BJ (cell line): ENCODE measurements at regions not wholly inside any gene's neighbourhood (a gene's known extent, or its start where the extent isn't known, plus 50 kb on each side); places are given as distances from the start of the nearest gene placed in this dataset.

Experiments
- CTCF ChIA-PET: fragments of 350-600 bp; formaldehyde crosslinking; extraction: SDS; loops from one replicate; lab custom pipeline; 2021; ENCODE audit warnings: antibody characterized with exemption, inconsistent platforms; lab: Yijun Ruan, JAX
- POLR2A ChIA-PET: fragments of 300-600 bp; sonication (Branson Sonifier 250); formaldehyde crosslinking; extraction: SDS; loops from one replicate; lab custom pipeline; 2021; ENCODE audit warnings: antibody characterized with exemption; lab: Charles Lee
- DNase-seq: peaks from one replicate; pipeline ENCODE4 v3.0.0-alpha.2; 2011; ENCODE audit warnings: low read depth
- H3K27me3 ChIP-seq: 2 replicates; pipeline ENCODE4 v1.6.0; 2011; ENCODE audit warnings: low read length; ENCODE audit not compliant: control insufficient read depth, insufficient read depth
- H3K36me3 ChIP-seq: 2 replicates; pipeline ENCODE4 v1.5.1; 2011; ENCODE audit warnings: low read length; ENCODE audit not compliant: control insufficient read depth, insufficient read depth
- H3K4me3 ChIP-seq: 2 replicates; pipeline ENCODE4 v1.5.1; 2011; ENCODE audit warnings: low read depth, mild to moderate bottlenecking, control low read depth, low read length
- TF ChIP-seq, protein P1 (sequence below): IDR thresholded peaks from 2 replicates; pipeline ENCODE4 v1.5.1; 2011; ENCODE audit warnings: low read depth, mild to moderate bottlenecking, control low read depth, inconsistent platforms, low read length, moderate library complexity; ENCODE audit not compliant: insufficient read depth

DNA sequence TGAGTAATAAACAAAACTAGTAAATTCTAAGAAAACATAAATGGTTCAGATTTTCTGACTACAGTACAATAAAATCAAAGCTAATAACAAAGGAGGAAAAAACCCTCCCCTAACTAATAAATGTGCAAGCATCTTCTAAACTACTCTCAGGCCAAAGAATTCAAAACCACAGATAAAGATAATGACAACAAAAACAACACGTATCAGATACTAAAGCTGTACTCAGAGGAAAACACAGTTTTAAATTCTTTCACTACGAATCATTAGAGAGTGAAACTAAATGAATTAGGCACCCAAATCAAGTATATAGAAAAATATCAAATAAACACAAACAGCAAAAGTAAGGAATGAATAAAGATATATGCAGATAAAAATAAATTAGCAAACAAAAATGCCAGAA, 200.9 kb downstream of the TEX36 start:
- DNase-seq = no peak
- peaks cover 1% of the 10 kb centered on the region; the same call in 1 of the 2 replicates for H3K27me3 ChIP-seq
- POLR2A ChIA-PET = no interaction called here
- TF ChIP-seq, protein P1, sequence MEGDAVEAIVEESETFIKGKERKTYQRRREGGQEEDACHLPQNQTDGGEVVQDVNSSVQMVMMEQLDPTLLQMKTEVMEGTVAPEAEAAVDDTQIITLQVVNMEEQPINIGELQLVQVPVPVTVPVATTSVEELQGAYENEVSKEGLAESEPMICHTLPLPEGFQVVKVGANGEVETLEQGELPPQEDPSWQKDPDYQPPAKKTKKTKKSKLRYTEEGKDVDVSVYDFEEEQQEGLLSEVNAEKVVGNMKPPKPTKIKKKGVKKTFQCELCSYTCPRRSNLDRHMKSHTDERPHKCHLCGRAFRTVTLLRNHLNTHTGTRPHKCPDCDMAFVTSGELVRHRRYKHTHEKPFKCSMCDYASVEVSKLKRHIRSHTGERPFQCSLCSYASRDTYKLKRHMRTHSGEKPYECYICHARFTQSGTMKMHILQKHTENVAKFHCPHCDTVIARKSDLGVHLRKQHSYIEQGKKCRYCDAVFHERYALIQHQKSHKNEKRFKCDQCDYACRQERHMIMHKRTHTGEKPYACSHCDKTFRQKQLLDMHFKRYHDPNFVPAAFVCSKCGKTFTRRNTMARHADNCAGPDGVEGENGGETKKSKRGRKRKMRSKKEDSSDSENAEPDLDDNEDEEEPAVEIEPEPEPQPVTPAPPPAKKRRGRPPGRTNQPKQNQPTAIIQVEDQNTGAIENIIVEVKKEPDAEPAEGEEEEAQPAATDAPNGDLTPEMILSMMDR = no peak
- H3K36me3 ChIP-seq = no peaks in the 10 kb centered on the region
- no peak overlapping the region for H3K4me3 ChIP-seq
- CTCF ChIA-PET = interaction anchor here (1.2 kb wide), 1 partner anchor 10 kb away, joined by 4 read pairs; no protein-coding TSS in a partner anchor

DNA sequence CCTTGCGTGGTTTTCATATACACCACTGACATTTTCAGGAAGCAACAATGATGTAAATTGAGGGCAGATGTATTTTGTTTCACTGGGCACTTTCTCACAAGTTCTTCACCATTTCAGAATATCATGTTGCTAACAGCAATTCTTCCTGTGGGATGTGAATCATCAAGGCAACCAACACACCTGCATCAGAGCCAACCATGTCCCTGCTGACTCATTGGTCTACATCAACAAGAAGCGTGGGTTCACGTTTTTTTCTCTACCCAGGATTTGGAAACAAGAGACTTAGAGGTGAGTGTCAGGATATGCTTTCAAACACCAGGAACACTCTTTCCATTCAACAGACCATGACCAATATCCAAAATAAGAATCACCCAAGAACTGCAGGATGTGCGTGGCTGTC, 203.9 kb downstream of the TEX36 start:
- Histone ChIP-seq H3K4me3 (no peak overlapping the region), H3K36me3 (no peaks in the 10 kb centered on the region), H3K27me3 (peaks cover 4% of the 10 kb centered on the region; the same call in 1 of the 2 replicates)
- TF ChIP-seq, protein P1 = no peak
- ChIA-PET CTCF (interaction anchor here (0.6 kb wide), 1 partner anchor 1038 kb away, joined by 4 read pairs; no protein-coding TSS in a partner anchor), POLR2A (no interaction called here)
- DNase-seq = no peak

DNA sequence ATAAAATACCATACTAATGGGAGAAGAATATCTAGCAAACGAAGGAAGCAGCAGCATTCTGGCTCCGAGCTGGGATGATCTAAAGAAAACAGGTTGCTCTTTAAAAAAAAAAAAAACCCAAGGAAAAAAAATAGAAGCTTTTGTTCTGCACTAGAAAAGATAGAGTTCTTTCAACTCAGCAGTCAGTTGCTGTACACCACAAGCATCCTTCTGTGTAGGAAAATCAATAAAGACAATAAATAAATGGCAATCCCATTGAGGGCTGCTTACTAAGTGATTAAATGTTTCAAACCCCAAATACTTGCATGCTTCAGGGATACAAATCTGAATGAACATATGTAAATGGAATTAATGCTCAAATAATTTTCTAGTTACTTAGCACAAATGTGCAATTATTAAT, 207.1 kb downstream of the TEX36 start:
- no peak for DNase-seq
- Histone ChIP-seq H3K4me3 (no peak overlapping the region), H3K27me3 (peaks cover 4% of the 10 kb centered on the region; the same call in 1 of the 2 replicates), H3K36me3 (no peaks in the 10 kb centered on the region)
- ChIA-PET POLR2A (no interaction called here), CTCF (no interaction called here)
- TF ChIP-seq, protein P1 = no peak

DNA sequence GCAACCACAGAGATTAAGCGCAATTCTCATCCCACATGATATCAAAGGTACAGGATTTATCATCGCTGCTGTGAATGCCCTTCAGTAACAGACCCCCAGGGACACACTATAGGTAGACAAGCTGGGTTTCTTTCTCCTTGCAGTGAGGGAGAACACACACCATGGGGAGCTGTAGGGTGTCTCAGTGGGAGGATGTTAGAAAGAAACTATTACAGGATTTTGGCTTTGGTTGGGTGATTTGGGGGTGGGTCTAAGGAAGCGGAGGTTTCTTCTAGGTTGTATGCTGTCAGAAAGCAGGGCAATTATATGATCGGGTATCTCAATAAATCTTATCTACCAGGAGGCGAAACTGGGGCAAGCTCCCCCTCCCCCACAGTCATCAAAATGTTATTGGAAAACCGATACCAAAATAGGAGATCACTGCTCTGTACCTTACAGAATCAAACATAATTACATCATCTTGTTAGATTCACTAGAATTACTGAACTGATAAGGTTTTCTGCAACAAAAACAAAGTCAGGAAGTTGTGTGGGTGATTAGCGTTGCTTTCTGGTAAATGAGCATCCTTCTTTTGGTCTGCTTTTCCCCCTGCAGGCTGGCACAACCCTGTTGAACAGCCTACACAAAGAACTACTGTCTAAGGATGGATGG, 209.7 kb downstream of the TEX36 start:
- DNase-seq = no peak
- Histone ChIP-seq H3K36me3 (no peaks in the 10 kb centered on the region), H3K27me3 (peaks cover 5% of the 10 kb centered on the region; the same call in 1 of the 2 replicates), H3K4me3 (no peak overlapping the region)
- CTCF ChIA-PET = no interaction called here
- TF ChIP-seq, protein P1 = no peak
- POLR2A ChIA-PET = no interaction called here

DNA sequence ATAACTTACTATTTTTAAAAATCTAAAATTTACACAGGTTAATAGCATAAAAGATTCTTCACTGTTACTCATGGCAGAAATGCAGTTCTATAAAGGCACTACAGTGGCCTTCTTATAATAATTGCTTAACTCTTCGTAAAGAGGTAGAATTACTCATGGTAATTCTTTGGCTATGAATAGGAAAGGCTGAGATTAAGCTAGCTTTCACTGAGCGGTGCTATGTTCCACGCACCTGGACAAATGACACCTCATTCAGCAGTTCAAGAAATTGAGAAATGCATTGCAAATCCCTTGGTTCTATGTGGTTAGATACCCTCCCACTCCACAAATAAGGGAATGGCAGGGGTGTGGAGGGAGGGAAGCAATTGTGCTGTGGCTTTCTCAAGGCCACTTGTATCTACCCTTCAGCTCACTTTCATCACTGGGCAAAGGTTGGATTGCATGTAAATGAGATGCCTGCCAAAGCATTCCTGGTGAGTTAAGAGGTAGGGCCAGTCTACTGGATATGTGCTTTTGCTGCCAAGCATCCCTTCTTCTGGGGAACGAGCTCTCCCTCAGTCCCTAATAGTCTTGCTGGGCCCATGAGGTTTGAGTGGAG, 210.9 kb downstream of the TEX36 start:
- ChIA-PET POLR2A (no interaction called here), CTCF (no interaction called here)
- Histone ChIP-seq H3K27me3 (peaks cover 5% of the 10 kb centered on the region; the same call in 1 of the 2 replicates), H3K4me3 (no peak overlapping the region), H3K36me3 (no peaks in the 10 kb centered on the region)
- TF ChIP-seq, protein P1 = no peak
- DNase-seq = no peak
